ENCODE measurements at regions not wholly inside any gene's neighbourhood (a gene's known extent, or its start where the extent isn't known, plus 50 kb on each side); places are given as distances from the start of the nearest gene placed in this dataset.
"Not testable (repeated sequence)": the region's sequence is repeated elsewhere in the genome, so short reads cannot be mapped to it uniquely, and the experiment has no call there.

DNA sequence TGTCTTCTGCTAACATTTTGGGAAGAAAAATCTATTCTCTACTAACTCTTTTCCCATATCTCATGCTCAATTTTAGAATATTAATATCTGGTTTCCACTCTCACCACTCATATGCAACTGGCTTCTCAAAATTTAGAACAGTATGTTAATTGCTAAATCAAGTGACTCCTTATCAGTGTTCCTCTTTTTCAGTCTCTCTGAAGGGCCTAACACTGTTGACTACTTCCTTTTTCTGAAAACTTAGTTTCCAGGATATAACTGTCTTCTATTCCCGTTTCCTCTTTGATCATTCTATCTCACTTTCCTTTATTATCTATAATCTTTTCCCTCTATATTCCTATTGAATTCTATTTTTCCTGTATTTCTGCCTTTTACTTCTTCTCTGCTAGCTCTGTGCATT is 1717.2 kb upstream of the C9orf72 start:
- DNase-seq: no peak

DNA sequence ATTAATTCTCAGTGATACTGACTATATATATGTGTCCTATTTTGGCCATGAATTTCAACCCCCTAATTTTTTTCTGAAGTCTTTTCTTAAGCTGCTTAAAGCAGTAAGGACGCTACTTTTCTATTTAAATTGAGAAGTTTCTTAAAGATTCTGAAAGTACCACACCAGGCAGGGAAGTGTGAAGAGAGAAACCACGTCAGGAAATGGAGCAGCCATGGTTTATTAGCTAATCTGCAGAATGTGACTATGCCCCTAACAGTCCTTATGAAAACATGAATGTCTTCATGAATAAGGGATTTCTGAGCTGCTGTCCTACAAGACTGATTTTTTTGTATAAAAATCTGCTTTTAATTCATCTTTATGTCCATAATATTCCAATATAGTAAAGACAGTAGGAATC is 1724.3 kb upstream of the C9orf72 start:
- DNase-seq: no peak

DNA sequence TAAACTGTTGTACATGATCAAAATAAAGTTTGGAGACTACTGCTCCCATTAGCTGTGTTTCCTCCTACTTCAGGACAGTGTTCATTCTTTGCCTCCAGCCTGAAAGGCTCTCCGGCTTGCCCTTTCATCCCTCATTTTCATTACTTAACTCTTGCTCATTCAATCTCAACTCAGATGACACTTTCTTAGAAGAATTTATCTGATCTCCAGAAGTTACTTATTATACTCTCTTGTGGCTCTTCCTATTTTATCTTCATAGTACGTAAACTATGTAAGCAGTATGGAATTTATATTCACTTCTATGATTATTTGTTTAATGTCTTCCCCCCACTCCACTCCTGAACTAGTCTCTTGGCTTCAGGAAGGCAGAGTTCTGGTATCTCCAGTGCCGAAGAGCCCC is 1737.9 kb upstream of the C9orf72 start:
- no peak for DNase-seq

DNA sequence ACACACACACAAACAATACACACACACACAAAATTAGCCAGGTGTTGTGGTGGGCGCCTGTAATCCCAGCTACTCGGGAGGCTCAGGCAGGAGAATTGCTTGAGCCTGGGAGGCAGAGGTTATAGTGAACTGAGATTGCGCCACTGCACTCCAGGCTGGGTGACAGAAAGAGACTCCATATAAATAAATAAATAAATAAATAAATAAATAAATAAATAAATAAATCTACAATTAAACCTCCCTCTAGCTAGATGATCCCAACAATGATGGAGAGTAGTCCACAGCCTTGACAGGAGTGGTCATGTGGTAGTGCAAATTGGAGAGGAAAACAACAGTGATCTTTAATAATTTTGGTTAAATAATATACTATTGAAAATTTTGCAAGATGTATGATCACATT is 1739.0 kb upstream of the C9orf72 start:
- DNase-seq: no peak

DNA sequence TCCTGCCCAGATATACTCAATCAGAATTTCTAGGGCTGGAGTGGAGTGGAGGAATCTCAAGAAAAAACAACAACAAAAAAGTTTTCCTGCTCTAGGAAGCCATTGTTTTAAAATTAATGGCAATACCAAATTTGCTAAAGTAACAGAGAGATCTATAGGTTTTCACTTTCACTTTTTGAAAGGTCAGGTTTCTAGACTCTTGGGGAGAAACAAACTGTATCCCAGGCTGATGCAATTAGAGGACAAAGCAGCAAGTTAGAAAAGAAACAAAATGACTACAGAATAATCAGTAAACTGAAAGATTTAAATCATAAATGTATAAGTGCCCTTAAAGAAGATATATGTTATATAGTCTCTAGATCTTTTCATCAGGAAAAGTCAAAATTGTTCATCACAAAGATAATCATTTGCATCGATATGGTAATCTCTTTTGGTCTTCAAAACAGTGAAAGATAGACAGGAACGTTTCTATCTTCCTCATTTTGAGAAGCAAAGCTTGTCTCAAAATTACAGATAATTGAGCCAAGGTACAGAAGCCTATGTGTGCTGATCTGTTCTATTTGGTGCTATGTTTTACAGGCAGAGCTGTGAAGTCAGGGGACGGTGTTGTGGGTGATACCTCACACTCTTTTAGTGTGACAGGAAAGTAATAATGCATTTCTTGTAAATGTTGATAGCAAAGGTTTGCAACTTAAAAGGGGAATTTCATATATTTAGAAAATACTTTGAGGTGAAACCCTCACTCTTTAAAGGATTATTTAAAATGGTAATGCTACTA is 1746.6 kb upstream of the C9orf72 start:
- no peak for DNase-seq

DNA sequence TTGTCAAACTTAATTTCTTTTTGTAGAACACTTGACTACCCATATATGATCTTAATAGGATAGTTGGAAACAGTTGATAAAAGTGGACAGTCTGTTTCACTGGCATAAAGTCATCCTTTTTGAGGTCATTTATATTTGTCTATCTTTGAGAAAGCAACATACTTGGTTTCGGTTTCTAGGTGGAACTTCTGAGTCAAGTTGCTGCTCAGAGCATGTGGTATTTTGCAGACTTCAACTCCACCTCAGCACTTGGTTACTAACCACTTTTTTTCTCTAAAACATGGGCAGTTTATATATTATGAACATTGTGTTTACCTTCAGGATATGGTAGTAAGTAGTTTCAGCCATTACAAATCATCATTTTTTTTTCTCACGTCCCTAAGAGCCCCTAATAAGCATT is 1749.0 kb upstream of the C9orf72 start:
- no peak for DNase-seq

DNA sequence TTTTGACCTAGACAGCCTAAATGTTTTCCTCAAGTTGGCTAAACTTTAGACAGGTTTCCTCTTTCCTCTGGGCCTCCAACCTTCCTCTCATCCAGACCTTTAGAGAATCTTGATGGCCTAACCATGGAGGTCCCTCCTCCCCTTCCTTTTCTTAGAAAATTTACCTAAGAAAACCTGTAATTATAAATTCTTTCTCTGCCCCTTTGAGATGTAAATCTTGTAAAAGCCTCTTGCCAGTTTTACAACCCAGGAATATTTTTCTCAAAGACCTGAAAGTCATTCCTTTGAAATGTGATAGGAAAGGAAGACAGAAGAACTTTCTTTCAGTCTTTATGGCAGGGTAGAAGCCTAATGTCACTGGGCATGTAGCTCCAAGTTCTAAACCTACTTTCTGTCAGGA is 1752.6 kb upstream of the C9orf72 start:
- no peak for DNase-seq

DNA sequence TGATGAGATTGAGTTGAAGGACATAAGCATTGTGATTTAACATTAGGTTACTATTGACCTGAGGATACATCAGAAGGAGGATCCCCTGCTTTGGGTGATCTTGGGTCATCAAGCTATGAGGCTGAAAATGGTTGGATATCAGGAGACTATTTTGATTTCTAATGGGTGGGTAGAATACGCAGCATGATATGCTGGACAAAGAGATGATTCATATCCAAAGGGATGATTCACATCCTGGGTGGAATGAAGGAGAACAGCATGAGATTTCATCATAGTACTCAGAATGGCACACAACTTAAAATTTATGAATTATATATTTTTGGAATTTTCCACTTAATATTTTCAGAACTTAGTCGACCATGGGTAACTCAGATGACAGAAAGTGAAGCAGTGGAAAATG is 1759.5 kb upstream of the C9orf72 start:
- DNase-seq: peak; percentile 0 to 64

DNA sequence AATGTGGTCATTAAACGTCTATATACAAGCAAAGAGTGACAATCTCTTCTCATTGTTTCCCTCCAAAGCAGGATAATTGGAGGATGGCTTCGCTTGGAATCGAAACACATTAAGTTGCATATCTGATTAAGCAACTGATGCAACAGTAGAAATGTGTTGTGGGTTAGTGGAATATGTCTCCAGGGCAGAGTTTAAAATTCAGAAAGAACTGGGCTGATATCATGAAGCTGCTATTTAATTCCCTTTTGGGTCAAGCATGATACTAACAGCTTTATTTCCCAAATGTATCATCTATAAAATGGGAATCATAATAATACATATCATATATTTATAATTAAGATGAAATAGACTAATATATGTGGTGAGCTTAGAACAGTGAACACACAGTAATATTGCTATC is 1763.0 kb upstream of the C9orf72 start:
- DNase-seq: no peak

DNA sequence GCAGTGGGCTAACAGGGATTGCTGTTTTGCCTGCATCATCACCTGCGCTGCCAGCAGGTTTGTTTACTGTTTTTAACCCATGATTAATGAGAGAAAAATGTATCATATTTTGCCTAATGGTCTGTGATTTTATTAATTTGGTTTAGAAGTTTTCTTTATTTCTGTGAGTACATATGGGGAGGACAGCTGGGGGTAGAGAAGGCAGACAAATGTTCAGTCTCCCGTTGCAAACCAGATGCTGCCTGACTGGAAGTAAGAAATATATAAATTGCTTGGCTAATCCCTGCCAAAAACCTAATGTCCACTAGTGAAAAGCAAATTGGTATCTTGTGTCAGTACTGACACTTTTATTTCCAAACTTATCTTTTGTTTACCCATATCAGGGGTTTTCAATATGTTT is 1766.1 kb upstream of the C9orf72 start:
- DNase-seq: no peak

DNA sequence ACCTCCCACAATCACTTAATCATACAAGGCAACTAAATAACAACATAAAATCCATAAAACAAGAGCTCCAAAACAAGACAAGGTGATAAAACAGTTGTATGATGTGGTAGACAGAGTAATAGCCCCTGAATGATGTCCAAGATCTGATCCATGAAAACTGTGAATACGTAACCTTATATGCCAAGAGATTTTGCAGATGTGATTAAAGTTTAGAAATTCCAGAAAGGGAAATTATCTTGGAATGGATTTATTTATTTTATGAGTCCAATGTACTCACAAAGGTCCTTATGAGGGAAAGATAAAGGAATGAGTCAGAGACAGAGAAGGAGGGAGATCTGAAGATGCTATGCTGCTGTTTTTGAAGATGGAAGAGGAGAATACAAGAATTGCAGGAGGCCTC is 1775.7 kb upstream of the C9orf72 start:
- no peak for DNase-seq

DNA sequence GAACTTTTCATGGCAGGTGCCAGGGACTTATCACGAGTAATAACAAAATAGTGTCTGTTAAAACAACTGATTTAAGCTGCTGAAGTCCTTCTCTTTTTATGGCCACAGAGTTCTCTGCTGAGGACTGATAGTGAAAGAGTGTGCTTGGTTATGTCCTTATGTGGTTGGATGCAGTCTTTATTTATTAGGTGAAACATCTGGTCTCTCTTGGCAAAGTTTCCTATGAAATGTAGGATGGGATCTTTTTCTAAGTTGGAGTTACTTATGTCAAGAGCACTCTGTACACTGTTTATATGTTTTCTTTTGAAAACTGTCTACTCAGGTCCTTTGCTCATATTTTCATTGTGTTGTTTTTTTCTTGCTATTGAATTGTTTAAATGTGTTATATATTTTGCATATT is 1816.1 kb upstream of the C9orf72 start:
- DNase-seq: no peak

DNA sequence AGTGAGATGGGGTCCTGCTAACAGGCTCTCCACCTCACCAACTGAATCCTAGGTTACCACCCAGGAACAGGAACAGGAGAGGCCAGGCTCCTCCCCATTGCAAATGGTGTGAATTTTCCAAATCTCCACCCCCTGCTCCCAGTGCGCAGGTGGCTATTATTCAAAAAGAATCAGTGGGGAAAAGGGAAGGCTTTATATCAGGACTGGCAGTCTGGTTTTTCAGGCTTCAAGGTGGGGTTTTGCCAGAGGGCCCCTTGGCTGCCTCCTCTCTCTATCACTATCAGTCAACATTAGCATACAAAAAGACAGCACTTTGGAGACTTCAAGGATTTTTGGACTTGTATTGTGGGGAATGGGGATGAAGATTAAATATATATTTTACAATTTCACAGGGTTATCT is 1817.6 kb upstream of the C9orf72 start:
- no peak for DNase-seq

DNA sequence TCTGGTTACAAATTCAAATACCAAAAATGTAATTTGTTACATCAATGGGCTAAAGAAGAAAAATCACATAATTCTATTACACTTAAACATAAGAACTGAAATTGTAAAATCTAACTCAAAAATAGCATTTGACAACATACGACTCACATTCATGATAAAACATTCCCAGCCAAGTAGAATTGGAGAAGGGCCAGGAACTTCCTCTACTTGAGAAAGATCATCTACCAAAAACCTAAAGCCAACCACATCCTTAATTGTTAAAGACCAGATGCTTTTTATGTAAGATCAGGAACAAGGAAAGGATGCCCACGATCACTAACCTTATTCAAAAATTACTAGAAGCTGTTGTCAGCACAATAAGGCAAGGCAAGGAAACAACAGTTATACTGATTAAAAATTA is 1819.8 kb upstream of the C9orf72 start:
- DNase-seq: no peak

DNA sequence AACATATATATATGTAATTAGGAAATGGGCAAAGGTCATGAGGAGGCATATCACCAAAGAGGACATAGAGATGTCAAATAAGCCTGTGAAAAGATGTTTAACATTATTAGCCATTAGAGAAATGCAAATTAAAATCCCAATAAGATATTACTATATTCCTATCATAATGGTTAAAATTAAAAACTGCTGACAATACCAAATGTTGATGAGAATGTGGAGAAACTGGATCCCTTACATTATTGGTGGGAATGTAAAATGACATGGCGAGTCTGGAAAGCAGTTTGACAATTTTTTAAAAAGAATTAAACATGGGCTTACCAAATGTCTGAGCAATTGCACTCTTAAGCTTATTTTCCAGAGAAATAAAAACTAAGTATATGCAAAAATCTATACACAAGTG is 1821.6 kb upstream of the C9orf72 start:
- no peak for DNase-seq

DNA sequence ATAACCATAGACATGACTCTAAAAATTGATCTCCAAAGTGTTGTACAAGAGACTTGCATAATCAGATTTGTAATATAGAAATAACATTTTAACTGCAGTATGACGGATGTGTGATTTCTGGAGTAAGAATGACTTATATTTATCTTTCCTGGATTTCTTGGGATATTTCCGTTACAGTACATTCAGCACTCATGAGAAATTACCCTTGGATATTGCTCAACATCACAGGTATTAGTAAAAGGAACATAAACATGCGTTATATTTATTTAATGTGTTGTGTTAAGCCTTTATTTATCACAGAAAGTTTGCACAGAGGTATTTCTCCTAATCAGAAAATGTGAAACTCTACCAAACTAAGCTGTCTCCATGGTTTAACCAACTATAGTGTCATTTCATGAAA is 1823.9 kb upstream of the C9orf72 start:
- no peak for DNase-seq

DNA sequence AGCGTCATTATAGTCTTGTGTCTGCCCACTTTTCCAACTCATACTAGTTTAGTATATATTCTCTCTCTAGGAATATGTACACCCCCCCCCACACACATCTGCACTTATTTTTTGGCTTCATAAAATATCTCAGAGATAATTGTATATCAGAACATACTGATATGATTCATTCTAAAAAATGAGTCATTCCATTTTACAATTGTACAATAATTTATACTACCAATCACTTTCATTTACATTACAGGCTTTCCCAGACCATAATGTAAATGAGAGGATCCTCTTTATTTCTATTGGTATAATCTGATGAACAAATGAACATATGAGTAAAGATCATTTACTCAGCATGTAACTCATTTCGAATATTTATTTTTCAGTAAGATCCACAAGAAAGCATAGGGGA is 1842.9 kb upstream of the C9orf72 start:
- DNase-seq: no peak

DNA sequence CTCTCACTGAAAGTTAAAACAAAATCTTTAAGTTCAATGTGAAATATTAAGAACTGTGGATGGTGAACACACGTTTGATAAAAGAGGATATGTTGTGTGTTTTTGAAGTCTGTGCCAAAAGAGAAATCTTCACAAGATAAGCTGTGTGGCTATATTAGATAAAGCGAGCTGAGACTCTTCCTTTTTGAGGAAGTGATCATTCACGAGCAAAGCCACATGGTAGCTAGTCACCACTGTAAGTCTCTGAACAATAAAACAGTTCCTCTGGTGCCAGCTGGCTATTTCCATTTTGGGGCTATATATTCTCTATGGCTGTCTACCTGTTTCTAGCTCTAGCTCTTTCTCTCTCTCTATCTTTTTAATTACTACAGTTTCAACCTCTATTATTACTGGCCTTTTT is 1849.2 kb upstream of the C9orf72 start:
- DNase-seq: no peak

DNA sequence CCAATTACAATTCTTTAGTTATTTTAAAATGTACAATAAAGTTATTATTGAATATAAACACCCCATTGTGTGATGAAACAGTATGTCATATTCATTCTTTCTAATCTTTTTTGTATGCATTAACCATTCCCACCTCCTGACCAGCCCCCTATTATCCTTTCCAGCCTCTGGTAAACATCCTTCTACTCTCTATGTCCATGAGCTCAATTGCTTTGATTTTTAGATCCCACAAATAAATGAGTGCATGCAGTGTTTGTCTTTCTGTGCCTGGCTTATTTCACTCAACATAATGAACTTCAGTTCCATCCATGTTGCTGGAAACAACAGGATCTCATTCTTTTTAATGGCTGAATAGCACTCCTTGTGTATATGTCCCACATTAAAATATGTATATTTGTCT is 1858.9 kb upstream of the C9orf72 start:
- DNase-seq: no peak

DNA sequence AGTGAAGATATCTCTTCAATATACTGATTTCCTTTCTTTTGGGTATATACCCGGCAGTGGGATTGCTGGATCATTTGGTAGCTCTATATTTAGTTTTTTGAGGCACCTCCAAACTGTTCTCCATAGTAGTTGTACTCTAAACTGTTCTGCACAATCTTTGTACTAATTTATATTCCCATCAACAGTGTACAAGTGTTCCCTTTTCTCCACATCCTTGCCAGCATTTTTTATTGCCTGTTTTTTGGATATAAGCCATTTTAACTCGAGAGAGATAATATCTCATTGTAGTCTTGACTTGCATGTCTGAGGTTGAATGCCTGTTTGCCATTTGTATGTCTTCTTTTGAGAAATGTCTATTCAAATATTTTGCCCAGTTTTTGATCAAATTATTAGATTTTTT is 1859.4 kb upstream of the C9orf72 start:
- DNase-seq: not testable (repeated sequence)

DNA sequence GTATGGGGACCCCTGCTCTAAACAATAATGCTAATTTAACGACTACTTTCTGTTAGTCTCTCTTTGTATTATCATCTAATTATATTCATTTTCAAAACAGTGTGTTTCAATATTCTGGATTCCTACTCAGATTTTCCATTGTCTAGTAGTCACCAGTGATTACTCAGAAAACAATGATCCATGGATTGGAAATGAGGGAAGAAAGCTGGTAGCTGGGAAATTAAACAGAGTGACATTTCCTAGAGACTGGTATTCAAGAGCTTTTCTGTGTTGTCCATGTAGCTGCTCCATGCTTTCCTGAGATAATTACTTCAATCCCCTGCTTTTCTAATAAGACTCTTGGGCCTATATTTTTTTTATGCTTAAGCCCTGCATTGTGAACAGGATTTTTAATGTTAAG is 1862.1 kb upstream of the C9orf72 start:
- DNase-seq: no peak

DNA sequence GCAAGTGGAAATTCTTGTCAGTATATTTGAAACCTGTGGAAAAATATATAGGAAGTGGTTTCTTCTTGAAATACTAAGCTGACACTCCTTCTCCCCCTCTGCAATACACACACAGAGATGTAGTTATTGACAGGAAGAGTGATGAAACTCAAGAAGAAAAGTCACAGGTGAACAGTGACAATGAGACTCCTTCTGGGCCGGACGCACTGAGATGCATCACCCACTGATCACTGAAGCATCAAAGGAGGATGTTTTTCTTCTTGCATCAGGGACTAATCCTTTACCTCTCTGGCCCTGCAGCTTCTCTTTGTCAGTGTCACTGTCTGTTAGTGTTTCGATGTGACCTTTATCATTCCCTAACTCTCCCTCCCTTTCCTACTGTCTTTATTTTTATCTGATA is 1864.2 kb upstream of the C9orf72 start:
- no peak for DNase-seq

DNA sequence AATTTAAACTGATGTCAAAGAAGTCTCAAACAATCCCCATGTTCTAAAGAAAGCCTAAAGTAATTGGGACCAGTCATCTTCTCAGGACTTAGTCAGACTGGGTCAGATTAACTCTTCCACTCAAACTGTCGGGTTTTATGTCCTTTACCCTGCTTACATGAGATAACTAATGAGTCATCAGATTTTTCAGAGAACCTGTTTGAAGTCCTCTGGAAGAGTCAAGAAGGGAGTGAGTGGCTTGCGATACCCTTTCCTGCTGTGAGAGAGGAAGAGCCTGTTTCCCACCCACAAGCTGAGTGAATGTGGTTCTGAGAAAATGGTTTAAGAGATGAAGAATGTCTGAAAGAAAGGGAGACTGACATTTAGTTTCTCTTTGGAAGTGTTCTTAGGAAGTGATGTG is 1866.7 kb upstream of the C9orf72 start:
- DNase-seq: no peak

DNA sequence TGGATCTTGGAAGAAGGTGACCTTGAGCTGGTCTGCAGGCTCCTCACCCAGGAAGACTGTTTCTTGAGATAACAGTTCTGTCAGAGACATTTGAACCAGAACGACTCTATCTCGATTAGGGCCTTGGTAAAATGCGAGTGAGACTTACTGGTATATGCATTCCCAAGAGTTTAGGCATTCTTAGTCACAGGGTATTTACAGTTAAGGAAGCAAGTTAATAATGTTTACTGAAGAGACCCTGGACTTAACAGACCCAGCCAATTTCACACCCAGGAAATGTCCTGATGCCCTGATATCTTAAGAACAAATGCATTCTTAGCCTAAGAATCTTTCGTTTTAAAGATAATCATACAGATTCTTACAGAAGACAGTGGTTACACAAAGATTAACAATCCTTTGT is 1867.2 kb upstream of the C9orf72 start:
- no peak for DNase-seq

DNA sequence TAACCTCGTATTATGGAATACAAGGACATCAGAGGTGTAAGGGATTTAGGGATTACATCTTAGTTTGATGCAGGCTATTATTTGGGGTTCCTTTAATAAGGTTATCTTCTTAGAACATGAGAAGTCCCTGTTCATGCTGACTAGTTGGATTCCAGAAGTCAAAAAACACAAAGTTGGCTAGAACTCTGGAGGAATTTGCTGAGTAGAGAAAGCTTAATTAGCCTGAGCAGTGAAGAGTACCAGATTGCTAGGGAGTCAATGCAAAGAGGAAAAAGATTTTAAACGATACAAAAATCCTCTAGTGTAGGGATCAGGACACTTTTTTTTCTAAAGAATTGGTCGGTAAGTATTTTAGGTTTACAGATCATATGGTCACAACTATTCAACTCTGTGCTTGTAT is 1872.5 kb upstream of the C9orf72 start:
- DNase-seq: no peak

DNA sequence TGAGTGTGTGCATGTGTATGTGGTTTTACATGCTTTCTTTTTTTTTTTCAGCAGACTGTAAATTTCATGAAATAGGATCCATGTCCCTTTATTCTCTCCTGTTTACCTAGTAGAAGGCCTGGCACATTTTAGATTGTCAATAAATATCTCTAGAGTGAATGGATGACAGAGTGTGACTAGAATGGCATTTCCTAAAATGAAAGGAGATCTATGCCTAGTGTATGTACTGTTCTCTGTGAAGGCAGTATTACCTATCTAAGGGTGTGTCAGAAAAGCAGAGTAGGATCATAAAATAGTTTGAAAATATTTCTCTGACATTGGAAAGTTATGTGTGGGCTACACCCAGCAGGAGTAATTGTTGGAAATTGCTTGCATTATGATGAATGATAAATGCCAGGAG is 1876.0 kb upstream of the C9orf72 start:
- DNase-seq: no peak

All from SW 1271 (cell line).